NAMALWA (cell line): ENCODE measurements at regions not wholly inside any gene's neighbourhood (a gene's known extent, or its start where the extent isn't known, plus 50 kb on each side); places are given as distances from the start of the nearest gene placed in this dataset.
"Not testable (repeated sequence)": the region's sequence is repeated elsewhere in the genome, so short reads cannot be mapped to it uniquely, and the experiment has no call there.

Experiments
- DNase-seq: peaks from one replicate; pipeline ENCODE4 v3.0.0-alpha.2; 2015; ENCODE audit warnings: low spot score

DNA sequence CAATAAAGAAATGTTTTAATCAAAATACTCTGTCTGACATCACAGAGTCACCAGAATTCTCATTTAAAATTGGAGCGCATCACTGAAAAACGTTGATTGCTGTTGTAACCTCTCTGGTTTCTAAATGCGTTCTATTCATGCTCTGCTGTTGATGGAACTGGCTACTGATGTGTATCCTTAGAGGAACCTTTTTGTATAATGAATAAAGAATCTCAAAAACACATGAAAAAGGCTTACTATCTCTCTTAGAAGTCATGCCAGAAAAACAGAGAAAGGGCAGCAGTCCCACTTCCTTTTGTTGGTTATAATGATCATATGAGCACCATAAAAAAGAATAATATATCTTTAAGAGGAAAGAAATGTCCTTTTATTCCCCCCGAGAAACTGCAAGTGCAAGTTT is 615.5 kb downstream of the TLE1 start:
- no peak for DNase-seq

- DNase-seq: no peak
Measured at GRCh38 chr9:81072758-81073157, 616.6 kb downstream of the TLE1 start.

DNA sequence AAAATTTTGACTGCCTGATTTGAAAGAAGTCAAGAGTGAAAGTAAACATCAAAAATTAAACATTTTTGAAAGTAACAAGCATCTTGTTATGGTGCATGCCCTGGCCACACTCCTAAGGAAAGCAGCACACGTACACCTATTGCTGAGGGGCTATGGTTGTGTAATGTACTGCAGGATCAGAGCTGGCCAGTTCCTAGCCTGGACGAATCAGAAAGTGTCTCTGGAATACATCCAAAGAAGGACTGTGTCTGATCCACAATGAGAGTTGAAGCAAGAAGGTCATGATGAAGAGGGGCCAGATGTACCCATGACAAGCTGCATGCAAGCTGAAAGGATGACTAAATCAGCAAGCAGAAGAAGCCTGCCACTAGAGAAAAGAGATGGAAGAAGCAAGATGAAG is 618.2 kb downstream of the TLE1 start:
- no peak for DNase-seq

GRCh38 chr9:81070689-81071088 is 618.7 kb downstream of the TLE1 start:
- no peak for DNase-seq

DNA sequence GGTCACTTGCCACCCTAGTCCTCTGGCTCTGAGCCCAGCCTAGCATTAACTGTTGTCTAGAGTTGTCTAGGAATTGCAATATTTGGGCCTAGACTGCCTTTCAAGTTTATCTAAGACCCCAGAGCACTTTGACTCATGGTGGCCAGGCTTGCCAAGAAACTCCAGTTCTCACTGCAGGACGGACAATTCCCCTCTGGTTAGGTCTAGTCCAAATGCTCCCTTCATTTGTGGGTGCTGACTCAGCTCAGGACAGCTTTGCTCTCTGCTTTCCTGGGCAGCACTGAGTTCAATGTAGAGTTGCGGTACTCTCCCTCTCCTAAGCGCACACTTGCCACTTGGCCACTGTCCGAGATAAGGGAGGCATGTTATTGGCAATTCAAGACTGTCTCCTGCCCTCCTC is 619.4 kb downstream of the TLE1 start:
- no peak for DNase-seq

DNA sequence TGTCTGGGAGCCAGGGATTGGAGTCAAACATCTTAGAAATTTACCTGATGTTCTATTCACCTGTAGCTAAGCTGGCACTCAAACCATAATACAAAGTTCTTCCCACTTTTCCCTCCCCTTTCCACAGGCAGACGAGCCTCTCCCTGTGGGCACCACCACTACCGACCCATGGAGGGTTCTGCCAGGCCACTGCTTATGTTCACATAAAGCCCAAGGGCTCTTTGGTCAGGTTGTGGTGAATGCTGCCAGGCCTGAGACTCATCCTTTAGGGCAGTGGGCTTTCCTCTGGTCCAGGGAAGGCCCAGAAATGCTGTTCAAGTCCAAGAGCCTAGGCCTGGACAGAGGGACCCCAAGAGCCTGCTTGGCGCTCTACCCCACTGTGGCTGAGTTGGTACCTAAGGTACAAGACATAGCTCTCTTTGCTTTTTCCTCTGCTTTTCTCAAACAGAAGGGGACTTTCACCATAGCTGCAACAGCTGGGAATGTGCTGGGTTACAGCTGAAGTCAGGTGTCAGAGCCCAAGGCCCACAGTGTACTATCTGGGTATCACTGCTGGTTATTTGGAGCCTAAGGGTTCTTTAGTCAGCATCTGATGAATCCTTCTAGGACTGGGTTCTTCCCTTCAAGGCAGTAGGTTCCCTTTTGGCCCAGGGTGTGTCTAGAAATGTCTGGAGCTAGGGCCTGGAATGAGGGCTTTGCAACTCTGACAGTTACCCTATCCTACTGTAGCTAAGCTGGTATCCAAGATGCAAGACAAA is 620.1 kb downstream of the TLE1 start:
- DNase-seq: no peak

- DNase-seq: not testable (repeated sequence)
Measured at GRCh38 chr9:81062995-81063394, 626.4 kb downstream of the TLE1 start.

- no peak for DNase-seq
Measured at GRCh38 chr9:81058782-81059181, 630.6 kb downstream of the TLE1 start.

DNA sequence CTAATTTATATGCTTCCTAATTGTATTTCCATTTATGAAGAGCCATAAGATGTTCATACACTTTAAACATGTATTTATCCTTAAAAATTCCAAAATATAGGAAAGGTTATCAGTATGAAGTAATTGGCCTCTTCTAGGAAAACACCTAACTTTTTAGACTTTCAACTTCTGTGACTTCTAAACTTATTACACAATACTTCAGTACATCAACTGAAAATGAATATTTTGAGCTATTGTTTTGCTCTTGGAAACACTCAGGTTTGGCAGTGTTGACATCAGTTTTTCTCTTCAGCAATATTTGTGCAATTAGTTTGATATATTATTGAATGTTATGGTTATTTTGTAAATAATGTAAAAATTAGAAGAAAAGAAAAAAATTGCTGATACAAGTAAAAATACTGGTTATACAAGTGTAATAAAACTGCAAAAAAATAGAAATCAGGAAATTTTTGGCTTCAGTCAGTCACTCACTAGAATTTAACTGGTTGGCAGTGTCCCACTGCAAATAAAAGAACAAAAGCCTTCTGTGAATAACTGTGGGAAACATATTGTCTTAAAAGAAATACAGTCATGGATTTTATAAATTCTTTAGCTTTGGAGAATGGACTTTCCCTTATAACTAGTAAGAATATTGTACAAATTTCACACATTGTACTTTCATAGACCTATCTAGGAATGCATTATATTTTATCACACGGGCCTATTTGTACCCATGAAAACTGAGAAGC is 635.9 kb downstream of the TLE1 start:
- DNase-seq: no peak

DNA sequence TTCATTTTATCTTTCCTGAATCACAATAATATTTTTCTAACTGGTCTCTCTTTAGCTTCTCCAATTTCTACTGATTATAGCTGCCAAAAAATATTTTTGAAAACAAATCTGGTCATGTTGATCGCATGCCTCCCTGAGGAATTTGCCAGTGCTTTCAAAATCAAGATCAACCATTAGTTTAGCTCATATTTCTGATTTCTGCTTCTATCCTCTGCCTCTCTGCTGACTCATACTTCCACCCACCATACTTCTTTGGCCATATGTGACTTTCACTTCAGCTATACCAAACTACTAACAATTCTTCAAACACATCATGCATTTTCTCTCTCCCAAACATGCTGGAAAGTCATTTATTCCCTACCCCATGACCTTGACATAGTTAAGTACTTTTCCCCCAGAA is 636.5 kb downstream of the TLE1 start:
- no peak for DNase-seq

GRCh38 chr9:81047280-81047679 is 642.1 kb downstream of the TLE1 start:
- no peak for DNase-seq

- no peak for DNase-seq
Measured at GRCh38 chr9:81045658-81046057, 643.7 kb downstream of the TLE1 start.

DNA sequence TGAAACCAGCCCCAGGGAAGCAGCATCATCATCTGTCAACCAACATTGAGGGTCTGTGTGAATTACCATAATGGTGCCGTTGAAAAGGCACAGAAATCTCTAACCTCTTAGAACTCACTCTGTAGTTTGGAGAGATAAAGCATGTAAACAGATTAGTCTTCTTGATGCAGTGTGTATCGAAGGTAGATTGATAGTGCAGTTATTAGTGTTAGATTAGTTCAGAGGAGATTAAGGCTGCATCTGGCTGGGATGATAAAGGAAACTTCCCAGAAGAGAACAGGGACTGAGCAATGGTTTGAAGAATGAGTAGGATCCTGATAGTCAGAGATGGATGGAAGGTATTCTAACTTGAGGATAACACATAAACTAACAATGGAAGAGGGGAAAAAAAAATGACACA is 651.5 kb downstream of the TLE1 start:
- DNase-seq: no peak

DNA sequence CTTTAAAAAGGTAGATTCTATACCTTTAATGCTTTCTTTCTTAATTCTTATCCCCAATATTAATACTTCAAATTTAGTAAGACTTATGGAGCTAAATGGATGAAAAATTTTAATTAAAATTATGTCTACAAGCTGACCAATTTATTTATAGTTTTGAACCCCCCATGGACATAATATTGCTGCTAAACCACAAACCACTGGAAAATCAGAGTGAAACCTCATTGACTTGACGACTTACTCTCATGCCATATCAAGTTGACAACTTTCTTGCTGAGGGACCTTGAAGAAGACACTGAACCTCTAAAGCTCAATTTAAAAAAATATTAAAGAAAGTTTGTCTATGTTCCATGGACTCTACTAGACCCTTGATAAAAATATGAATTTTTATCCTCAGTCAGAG is 653.7 kb downstream of the TLE1 start:
- DNase-seq: no peak

DNA sequence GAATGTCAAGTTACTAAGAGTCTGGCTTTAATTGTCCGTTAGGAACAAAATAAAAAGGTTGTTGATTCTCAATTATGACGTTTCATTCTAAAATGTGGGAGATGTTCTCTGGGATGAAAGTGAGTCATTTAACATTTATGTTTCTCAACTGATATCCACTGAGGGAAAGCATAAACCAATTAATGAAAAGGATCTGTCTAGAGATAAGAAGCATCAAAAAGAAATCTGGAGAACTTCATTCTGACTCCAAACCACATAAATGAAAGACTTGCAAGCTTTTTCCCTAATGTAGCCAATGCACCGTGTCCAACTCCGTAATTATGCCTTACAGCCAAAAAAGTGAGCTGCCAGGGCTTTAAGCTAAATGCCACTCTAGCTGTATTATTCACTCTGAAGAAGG is 654.2 kb downstream of the TLE1 start:
- no peak for DNase-seq

GRCh38 chr9:81032831-81033230 is 656.5 kb downstream of the TLE1 start:
- DNase-seq: no peak

- peak; percentile 43 for DNase-seq
Measured at GRCh38 chr9:81032030-81032572, 657.2 kb downstream of the TLE1 start.

DNA sequence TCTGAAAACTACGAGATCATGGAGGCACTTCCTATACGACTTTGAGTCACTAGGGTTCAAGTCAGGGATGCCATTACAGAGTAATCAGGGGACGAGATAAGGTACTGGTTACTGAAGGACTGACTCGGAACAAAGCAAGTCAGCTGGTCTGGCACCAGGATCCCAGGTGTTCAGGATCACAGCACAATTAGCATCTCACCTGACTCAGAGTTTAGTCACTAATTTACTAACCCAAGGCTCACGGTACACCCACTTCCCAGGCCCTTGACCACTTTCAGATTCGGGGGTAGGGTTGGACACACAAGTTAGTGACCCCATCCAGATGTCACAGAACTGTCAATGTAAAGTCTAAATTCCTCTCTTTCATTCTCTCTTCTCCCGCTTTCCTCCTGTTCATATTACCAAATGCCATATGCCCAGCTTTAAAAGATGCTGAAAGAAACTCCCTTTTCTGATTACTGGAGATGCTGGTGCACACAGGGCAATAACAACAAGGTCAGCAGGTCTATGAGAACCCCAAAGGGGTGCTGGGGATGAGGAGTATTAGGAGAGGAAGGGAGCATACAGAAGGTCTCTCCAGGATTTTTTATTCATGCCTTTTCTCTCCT is 657.8 kb downstream of the TLE1 start:
- DNase-seq: no peak

- DNase-seq: no peak
Measured at GRCh38 chr9:81030027-81030426, 659.3 kb downstream of the TLE1 start.

- no peak for DNase-seq
Measured at GRCh38 chr9:81028504-81028903, 660.8 kb downstream of the TLE1 start.

GRCh38 chr9:81022177-81022576 is 667.2 kb downstream of the TLE1 start:
- DNase-seq: no peak

DNA sequence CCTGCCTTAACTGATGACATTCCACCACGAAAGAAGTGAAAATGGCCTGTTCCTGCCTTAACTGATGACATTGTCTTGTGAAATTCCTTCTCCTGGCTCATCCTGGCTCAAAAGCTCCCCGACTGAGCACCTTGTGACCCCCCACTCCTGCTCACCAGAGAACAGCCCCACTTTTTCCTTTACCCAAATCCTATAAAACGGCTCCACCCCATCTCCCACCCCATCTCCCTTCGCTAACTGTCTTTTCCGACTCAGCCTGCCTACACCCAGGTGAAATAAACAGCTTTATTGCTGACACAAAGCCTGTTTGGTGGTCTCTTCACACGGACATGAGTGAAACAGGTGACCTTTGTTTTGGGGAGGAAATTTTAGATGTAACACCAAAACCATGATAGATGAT is 674.4 kb downstream of the TLE1 start:
- DNase-seq: not testable (repeated sequence)

DNA sequence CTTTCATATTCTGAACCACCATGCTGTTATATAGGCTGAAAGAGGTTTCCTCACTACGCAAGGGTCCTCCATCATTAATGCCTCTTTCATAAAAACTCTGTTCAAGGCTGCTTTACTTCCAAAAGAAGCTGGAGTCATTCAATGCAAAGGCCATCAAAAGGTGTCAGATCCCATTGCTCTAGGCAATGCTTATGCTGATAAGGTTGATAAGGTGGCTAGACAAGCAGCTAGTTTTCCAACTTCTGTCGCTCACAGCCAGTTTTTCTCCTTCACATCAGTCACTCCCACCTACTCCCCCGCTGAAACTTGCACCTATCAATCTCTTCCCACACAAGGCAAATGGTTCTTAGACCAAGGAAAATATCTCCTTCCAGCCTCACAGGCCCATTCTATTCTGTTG is 676.2 kb downstream of the TLE1 start:
- DNase-seq: not testable (repeated sequence)
